Activated B cell treated with CpG ODN at 0.5 μM for 24 hours (primary cell): ENCODE measurements at regions not wholly inside any gene's neighbourhood (a gene's known extent, or its start where the extent isn't known, plus 50 kb on each side); places are given as distances from the start of the nearest gene placed in this dataset.

Source experiments
- ATAC-seq: fragments of 200-7000 bp; cut with Tn5 transposase; one replicate; pipeline ENCODE4 v1.10.0; 2021; ENCODE audit warnings: low read depth, mild to moderate bottlenecking, moderate library complexity
- CTCF ChIA-PET: fragments of 350-600 bp; sonication (Branson Sonifier 250); formaldehyde crosslinking; loops from one replicate; lab custom pipeline; 2021; ENCODE audit warnings: antibody characterized with exemption; lab: Charles Lee
- POLR2A ChIA-PET: fragments of 350-600 bp; sonication (Branson Sonifier 250); formaldehyde crosslinking; loops from one replicate; lab custom pipeline; 2021; ENCODE audit warnings: antibody characterized with exemption; lab: Charles Lee
- DNase-seq: peaks from one replicate; pipeline ENCODE4 v3.0.0; 2022
- H3K27ac Mint-ChIP-seq: one replicate; pipeline ENCODE4 v1.8.0; 2020; ENCODE audit warnings: mixed read lengths
- H3K27me3 Mint-ChIP-seq: one replicate; pipeline ENCODE4 v1.8.0; 2021; ENCODE audit warnings: mixed read lengths
- H3K36me3 Mint-ChIP-seq: one replicate; pipeline ENCODE4 v1.8.0; 2021; ENCODE audit warnings: low read depth, mixed read lengths
- H3K4me1 Mint-ChIP-seq: one replicate; pipeline ENCODE4 v1.8.0; 2021; ENCODE audit warnings: mixed read lengths
- H3K4me3 Mint-ChIP-seq: one replicate; pipeline ENCODE4 v1.8.0; 2020; ENCODE audit warnings: mild to moderate bottlenecking, mixed read lengths
- H3K9me3 Mint-ChIP-seq: one replicate; pipeline ENCODE4 v1.8.0; 2020; ENCODE audit warnings: mixed read lengths
- CTCF ChIP-seq: fragments of 200-600 bp; IDR thresholded peaks from one replicate; pipeline ENCODE4 v1.8.0; 2022; ENCODE audit warnings: antibody characterized with exemption, mild to moderate bottlenecking
- intact Hi-C: fragments of 100-400 bp; cut with micrococcal nuclease; formaldehyde crosslinking; loops from one replicate; pipeline ENCODE4 v1.15.1; 2024

GRCh38 chr12:30357766-30358490, 337.7 kb downstream of the IPO8 start:
- Mint-ChIP-seq H3K27me3 (no peaks in the 10 kb centered on the region), H3K27ac (no peak overlapping the region), H3K9me3 (peaks cover 4% of the 10 kb centered on the region), H3K4me1 (no peaks in the 10 kb centered on the region), H3K36me3 (no peaks in the 10 kb centered on the region), H3K4me3 (no peak overlapping the region)
- ChIA-PET CTCF (no interaction called here), POLR2A (no interaction called here)
- intact Hi-C loops = no loop called here
- DNase-seq (no peak), ATAC-seq (no peak)
- TF ChIP-seq CTCF = no peak

- DNase-seq (no peak), ATAC-seq (no peak)
- no peaks in the 10 kb centered on the region for H3K27me3 Mint-ChIP-seq
- intact Hi-C loops = no loop called here
- H3K4me1 Mint-ChIP-seq = no peaks in the 10 kb centered on the region
- no peak for TF ChIP-seq CTCF
- ChIA-PET POLR2A (no interaction called here), CTCF (no interaction called here)
- no peak overlapping the region for H3K4me3 Mint-ChIP-seq
- no peak overlapping the region for H3K27ac Mint-ChIP-seq
- H3K36me3 Mint-ChIP-seq = no peaks in the 10 kb centered on the region
- peaks cover 13% of the 10 kb centered on the region for H3K9me3 Mint-ChIP-seq
Observed at GRCh38 chr12:30345744-30346471, 349.8 kb downstream of the IPO8 start.

- no peak for TF ChIP-seq CTCF
- Mint-ChIP-seq H3K9me3 (peaks cover 4% of the 10 kb centered on the region), H3K36me3 (no peaks in the 10 kb centered on the region), H3K27ac (no peak overlapping the region), H3K4me3 (no peak overlapping the region), H3K27me3 (no peaks in the 10 kb centered on the region), H3K4me1 (no peaks in the 10 kb centered on the region)
- no peak for DNase-seq
- intact Hi-C loops = no loop called here
- ATAC-seq = no peak
- CTCF ChIA-PET = no interaction called here
- POLR2A ChIA-PET = no interaction called here
Observed at GRCh38 chr12:30330565-30330964, 365.1 kb downstream of the IPO8 start.

- ChIA-PET POLR2A (no interaction called here), CTCF (no interaction called here)
- Mint-ChIP-seq H3K9me3 (peaks cover 10% of the 10 kb centered on the region), H3K4me1 (no peaks in the 10 kb centered on the region), H3K27me3 (no peaks in the 10 kb centered on the region), H3K27ac (no peak overlapping the region), H3K4me3 (no peak overlapping the region), H3K36me3 (no peaks in the 10 kb centered on the region)
- ATAC-seq = no peak
- no peak for TF ChIP-seq CTCF
- DNase-seq = no peak
- intact Hi-C loops = no loop called here
Observed at GRCh38 chr12:30329281-30329680, 366.4 kb downstream of the IPO8 start.

- no peaks in the 10 kb centered on the region for H3K4me1 Mint-ChIP-seq
- POLR2A ChIA-PET = no interaction called here
- CTCF ChIA-PET = no interaction called here
Observed at GRCh38 chr12:30323008-30323407, 372.7 kb downstream of the IPO8 start.

More at GRCh38 chr12:30323008-30323407, 372.7 kb downstream of the IPO8 start:
- intact Hi-C loops = no loop called here
- H3K27ac Mint-ChIP-seq = no peak overlapping the region
- ATAC-seq (no peak), DNase-seq (no peak)
- H3K9me3 Mint-ChIP-seq = peaks cover 6% of the 10 kb centered on the region
- H3K36me3 Mint-ChIP-seq = no peaks in the 10 kb centered on the region
- H3K4me3 Mint-ChIP-seq = no peak overlapping the region
- no peaks in the 10 kb centered on the region for H3K27me3 Mint-ChIP-seq
- TF ChIP-seq CTCF = no peak
